Hematopoietic multipotent progenitor cell treated with erythropoietin and hydrocortisone succinate and interleukin-3 and kit ligand, for 6 days (in vitro differentiated cells): ENCODE measurements at regions not wholly inside any gene's neighbourhood (a gene's known extent, or its start where the extent isn't known, plus 50 kb on each side); places are given as distances from the start of the nearest gene placed in this dataset.

Experiments
- DNase-seq: peaks from one replicate; pipeline ENCODE4 v3.0.0-alpha.2; 2015

DNA sequence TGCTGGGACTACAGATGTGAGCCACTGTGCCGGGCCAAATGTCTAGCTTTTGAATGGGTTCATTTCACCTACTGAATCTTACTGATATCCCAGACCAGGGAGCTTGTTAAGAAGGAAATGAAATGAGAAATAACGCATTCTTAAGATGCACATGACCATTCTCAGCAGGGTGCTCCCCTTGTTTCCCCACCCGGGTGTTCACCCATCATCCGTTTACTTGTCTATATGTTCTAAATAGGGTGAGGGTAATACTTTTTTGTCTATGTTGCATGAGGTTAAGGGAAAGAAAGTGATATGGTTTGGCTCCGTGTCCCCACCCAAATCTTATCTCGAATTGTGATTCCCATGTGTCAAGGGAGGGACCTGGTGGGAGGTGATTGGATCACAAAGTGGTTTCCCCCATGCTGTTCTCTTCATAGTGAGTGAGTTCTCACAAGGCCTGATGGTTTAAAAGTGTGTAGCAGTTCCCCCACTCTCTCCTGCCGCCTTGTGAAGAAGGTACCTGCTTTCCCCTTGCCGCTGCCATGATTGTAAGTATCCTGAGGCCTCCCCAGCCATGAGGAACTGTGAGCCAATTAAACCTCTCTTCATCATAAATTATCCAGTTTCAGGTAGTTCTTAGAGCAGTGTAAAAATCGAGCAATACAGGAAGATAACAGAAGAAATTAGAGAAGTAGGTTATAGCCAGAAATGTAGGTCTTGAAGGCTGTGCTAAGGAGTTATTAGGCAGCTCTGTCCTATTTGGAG is 129.1 kb downstream of the DDX1 start:
- DNase-seq, result peak; percentile 34

DNA sequence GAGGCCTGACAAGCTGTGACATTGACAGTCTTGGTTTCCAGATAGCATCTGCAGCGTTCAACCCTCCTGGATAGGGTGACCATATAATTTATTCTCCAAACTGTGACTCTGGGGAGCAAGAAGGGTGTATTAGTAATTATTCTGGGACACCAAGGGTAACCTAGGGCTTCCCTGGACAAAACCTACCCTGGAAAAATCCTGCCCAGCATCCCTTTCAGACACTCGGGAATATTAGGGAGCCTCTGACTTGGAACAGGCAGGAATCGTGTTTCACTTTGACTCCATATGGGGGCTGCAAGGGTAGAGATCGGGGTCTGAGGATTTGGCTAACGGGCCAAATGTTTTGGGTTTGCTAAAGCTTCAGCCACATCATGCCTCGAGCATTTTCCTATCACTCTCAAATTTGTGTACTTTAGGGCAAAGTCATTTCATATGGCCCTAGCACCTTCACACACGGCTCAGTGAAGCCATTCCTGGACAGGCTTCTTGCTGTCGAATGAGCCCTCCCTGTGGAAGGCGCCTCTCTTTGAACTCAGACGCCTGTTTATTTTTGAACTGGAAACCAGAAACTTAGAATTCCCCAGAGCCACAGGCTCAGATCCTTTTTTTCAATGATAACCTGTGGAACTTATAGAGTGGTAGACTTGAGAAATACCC is 129.9 kb downstream of the DDX1 start:
- DNase-seq, result no peak

DNA sequence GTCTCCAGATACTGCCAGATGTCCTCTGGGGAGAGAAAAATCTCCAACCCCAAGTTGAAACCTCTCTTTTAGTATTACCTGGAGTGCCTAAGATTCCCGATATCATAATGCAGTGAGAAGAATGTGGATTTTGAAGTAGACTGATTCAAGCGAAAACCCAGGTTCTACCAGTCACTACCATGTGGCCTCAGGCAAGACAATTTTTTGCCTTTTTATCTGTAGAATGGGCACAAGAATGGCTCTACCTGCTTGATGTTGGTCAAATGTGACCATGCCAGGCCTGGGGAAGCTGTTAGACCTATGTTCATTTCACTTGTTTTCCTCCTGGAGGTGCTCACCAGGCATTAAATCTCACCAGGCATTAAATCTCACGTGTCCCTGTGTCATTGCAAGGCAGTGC is 131.3 kb downstream of the DDX1 start:
- DNase-seq, result no peak

DNA sequence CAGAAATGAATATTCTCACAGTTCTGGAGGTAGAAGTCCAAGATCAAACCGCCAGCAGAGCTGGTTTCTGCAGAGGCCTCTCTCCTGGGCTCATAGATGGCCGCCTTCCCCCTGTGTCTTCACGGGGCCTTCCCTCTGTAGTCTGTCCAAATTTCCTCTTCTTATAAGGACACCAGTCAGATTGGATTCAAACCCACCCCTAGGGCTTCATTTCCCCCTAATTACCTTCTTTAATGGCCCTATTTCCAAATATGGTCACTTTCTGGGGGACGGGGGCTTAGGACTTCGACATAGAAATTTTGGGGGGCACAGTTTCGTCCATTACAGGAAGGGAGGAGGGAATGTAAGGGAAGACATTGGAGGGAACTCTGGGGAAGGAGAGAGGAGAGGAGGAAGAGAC is 132.6 kb downstream of the DDX1 start:
- no peak for DNase-seq

DNA sequence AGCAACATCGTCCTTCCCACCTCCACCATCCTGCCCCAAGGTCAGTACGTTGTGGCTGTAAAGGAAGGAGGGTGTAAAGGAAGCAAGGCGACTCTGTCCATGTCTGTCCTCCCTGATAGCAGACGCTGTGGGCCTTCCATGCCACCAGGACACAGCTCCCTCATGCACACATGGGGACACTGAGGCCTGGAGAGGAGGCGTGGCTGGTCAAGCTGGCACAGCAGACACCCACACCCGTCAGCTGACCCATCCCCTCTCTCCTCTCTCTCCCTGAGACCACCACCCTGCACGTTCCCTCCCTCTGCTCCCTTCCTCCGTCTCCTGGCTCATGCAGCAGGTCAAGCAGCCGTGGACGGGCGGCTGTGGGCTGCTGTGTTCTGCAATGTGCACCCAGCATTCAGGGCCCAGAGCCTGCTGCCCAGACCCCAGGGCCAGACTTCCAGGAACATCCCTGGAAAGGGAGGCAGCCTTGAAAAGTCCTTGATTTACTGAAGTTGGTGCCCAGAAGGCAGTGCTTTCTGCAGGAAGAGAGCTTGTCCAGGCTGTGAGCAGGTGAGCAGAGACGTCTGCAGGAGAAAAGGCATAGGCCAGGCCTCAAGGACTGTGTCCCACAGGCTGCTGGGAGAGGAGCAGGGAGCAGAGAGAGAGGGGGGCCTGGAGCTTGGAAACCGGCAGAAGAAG is 133.6 kb downstream of the DDX1 start:
- no peak for DNase-seq

DNA sequence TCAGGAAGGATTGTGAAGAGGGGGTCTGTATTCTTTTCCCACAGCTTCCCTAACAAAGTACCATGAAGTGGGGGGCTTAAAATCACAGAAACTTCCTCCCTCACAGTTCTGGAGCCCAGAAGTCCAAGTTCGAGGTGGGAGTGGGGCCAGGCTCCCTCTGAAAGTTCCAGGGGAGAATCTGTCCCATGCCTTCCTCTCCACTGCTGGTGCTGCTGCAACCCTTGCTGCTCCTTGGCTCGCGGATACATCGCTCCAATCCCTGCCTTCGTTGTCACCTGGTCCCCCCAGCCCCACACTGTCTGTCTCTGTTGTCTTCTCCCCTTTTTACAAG is 134.1 kb downstream of the DDX1 start:
- DNase-seq, result no peak

DNA sequence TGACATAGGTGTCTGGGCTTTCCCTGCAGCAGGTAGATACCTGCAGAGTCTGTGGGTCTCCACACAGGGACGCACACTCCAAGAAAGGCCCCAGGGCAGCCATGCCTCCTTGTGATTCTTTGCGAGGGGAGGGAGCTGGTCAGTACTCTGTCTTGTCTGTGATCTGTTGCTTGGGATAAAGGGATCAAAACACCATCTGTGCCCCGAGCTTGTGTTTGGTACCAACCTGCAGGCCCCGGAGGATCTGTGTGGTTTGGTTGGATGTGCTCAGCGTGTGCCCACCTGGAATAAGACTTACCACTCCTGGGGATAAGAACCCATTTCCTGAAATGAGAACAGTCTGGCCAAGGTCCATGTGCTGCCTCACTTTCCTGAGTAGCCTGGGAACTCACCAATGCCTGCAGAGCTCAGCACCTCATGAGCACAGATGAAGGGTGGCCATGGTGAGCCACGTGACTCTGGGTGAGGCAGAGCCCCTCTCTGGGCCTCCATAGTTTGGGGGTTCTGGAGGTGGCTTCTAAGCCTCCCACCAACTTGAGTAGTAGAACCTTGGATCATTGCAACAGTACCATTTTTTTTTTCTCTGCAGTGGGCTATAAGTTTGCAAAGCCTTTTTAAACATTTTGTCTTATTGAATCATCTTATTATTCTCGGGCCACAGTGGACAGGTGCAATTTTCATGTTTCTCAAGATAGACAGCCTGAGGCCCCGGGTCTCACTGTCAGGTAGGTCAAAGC is 134.8 kb downstream of the DDX1 start:
- no peak for DNase-seq

DNA sequence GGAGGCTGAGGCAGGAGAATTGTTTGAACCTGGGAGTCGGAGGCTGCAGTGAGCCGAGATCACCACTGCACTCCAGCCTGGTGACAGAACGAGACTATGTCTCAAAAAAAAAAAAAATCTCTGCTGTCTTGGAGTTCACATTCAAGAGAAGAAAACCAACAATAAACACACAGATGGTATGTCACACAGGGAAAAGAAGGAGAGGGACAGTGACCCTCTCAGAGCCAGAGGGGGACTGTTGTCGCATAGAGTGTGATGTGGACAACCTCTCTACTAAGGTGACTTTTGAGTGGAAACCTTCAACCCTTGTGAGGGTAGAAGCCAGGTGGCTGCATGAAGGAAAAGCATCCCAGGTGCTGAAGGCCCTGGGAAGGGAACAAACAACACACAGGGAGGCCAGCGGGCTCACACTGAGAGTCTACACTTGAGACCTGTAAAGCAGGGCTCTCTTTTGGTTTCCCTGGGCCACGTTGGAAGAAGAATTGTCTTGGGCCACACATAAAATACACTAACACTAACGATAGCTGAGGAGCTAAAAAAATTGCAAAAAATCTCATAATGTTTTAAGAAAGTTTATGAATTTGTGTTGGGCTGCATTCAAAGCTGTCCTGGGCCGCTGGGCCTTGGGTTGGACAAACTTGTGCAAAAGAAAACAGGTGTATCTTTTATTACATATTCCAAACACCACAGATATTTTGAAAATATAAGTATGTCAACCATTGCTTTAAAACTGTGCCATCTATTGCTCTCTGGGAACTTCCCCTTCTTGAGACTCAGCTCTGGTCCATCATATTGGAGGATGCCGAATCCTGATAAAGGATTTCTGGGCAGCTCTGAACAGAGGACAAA is 136.0 kb downstream of the DDX1 start:
- no peak for DNase-seq

DNA sequence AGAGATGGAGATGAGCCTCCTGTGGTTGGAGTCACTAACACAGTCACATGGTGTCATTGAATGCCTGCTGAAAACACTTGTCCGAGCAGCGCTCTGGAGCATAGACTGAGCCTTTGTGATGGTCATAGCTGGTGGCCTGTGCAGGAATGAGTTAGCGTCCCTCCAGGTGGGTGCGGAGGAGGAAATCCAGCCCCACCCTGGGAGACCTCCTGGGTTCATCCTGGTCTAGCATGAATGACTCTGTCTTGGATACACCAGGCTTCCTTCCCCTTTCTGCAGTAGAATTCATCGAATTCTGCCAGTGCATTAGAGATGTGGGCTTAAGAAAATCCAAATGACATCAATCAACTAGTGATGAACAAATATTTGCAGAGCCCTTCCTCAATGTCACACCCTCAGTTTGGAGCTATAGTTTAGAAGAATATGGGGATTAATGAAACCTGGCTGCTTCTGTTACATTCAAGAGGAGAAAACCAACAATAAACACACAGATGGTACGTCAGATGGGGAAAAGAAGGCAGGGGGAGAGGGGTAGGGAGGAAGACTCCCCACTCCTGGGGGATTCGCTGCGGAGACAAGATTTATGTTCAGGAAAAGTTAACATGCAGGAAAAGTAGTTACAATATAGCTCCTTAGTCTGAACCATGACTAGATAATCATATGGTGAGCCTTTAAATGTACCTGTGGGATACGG is 136.7 kb downstream of the DDX1 start:
- no peak for DNase-seq

DNA sequence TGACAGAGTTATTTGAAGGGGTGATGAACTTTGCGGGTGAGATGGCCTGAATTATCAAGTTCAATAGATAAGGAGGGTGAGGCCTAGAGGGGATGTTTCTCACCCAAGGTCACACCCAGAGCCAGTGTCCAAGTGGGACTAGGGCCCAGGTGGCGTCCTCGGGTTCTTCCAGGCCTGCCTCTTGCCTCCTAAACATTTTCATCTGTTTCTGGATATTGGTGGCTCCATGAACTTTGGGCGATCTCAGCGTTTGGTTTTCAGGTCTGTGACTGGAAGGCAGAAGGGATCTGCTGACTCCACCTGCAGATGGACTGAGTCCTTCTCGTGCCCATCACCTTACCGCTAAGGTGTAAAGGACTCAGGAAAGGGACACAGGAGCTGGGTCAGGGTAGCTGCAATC is 137.3 kb downstream of the DDX1 start:
- no peak for DNase-seq

DNA sequence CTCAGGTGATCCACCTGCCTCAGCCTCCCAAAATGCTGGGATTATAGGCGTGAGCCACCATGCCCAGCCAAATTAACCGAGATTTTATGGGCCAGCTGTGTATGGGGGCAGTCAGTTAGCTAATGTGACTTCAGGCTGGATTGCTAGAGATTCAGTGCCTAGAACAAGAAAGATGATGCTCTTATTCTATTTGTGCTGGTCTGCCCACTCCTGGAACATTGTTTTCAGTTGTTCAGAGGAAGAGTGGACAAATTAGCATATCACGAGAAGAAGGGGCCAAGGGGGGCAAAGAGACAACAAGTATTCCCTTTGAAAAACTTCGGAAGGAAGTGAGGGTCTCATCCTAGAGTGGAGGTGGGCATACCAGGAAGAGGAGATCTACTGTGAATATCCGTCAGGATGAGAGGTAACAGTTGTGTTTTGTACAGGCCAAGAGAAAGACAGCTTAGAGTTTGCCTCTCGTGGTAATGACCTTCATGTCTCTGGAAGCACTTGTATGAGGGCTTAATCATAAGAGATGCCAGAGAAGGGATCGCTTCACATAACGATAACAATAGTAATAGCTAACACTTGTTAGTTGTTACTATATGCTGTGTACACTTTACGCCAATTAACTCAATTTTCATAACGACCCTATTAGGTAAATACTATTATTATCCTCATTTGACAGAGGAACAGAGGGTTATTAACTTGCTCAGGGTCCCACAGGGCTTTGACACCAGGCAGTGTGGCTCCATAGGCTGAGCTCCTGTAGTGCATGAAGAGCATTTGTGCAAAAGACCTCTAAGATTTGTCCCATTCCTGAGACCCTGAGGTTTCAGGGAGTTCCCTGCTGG is 138.3 kb downstream of the DDX1 start:
- no peak for DNase-seq

DNA sequence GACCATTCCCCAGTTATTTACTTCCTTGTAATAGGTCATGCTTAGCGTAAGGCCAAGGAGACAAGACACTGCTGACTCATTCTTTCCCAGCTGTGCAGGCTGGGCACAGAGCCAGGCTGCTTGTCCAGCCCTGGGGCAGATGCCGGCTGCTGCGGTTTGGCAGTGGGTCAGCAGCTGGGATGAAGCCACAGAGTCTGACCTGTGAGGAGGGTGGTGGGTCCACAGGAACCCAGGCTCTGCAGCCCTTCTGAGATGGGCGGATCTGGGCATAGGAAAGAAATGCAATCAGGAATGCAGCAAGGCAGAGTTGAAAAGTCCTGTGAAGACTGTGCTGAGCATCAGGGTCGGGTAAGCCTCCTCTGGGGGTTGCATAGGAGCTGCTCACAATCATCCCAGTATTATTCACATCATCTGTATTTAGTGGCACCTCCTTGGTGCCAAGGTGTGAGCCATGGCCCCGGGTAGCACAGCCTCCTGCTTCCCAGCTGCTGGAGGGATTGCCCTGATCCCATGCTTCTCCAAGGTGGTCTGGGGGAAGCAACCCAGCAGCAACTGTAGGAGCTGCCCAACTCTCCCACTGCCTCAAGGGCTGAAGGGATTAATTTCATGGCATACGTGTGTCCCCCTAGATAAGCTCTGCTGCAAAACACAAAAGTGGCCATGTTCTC is 139.0 kb downstream of the DDX1 start:
- peak; percentile 71 for DNase-seq

DNA sequence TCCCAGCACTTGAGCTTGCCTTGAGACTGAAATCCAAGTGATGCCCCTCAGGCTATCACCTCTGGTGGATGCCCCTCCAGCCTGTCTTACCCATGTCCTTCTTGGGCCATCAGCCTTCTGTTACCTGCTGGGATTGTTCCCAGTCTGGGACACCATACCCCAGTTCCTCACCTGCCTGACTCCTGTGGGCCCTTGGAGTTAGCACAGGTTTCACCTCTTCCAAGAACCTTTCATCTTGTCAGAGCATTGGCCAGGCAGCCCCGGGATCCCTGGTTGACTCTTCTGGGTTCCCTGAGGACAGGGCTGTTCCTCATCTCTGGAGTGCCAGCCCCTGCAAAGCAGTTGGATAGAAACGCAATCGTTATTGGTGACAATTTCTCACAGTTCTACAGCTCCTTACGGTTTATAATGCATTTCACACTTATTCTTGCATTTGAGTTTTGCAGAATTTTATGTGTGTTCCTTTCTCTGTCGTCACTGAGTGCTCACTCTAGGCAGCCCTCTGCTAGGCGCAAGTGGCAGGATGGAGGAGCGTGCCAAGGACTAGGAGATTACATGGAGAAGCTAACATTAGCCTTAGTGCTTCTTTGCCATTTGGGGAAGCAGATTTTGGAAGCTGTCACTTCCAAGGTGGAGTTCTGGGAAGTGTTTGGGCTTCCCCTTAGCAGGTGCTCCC is 139.7 kb downstream of the DDX1 start:
- no peak for DNase-seq

DNA sequence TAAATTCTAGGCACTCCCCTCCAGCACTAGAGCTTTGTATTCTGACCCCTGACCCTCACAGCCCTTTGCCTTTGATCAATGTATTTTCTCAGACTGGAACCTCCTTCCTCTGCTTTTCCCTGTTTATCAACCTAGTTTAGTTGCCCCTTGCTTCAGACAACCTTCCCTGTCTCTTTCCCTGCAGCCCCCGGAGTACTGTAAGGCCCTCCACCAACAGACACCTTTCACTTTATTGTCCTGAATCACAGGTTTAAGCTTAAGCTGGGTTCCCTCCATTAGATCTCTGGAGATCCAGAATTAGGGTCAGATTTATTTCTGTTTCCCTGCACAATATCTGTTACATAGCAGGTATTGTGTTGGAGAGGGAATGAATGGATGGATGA is 140.2 kb downstream of the DDX1 start:
- no peak for DNase-seq

DNA sequence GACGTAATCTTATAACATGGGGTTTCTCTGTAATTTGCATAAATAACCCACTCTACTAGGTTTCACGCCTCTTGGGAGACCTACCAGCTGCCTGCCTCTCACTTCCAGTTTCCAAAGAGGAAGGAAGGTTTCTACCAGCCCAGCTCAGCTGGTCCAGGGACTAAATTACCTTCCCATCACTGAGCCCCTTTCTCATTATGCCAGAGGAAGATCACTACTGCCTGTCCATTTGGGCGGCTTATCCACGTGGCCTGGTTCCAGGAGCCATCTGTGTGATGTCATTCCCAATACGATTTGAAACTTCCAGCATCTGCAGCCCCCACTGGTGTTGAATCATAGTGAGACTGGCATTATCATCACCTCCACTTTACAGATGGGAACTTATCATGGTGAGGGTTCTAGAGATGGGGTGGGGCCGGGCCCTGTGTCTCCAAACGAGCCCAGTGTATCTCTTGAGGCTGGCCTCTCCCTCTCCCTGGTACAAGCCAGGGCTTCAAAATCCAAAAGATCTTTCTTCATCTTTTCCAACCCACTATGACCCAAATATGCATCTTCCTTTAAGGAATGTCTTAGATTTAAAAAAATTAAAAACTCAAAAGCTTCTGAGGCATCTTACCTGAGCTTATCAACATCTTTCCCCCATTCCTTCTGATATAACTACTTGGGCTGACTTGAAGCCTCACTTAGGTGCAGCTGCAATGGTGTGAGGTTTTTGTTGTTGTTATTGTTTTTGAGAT is 140.8 kb downstream of the DDX1 start:
- DNase-seq, result no peak

DNA sequence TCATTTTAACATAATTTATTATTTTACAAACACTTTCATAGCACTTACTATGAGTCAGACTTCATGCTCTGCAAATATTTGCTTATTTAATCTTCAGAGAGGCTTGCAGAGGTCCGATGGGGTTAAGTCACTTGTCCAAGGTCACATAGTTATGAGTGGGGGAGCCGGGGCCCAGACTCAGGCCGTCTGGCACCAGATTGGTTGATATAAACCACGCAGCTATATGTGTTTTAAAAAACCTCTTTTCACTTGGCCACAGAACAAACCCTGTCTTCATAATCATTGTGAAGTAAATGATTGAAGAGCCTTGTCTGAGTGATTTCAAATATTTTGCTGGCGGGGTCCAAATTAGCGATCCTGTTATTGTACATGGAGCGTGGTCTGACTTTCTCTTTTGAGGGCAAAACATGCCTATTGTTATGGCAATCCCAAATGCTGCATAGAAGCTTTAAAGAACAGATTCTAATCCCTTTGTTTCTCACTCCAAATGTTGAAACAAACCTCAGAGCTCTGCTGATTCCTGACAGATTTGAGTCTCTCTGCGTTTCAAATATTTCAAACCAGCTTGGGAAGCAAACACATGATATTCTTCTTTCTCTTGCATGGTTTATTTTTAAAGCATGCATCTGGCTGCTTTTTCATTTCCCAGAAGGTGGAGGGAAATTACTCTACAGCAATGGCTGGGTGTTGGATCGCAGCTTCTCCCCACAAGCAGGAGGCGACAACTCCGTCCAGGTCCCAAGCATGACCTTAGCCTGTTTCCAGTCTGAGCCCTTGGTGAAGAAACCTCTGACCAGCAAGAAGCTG is 142.4 kb downstream of the DDX1 start:
- no peak for DNase-seq

DNA sequence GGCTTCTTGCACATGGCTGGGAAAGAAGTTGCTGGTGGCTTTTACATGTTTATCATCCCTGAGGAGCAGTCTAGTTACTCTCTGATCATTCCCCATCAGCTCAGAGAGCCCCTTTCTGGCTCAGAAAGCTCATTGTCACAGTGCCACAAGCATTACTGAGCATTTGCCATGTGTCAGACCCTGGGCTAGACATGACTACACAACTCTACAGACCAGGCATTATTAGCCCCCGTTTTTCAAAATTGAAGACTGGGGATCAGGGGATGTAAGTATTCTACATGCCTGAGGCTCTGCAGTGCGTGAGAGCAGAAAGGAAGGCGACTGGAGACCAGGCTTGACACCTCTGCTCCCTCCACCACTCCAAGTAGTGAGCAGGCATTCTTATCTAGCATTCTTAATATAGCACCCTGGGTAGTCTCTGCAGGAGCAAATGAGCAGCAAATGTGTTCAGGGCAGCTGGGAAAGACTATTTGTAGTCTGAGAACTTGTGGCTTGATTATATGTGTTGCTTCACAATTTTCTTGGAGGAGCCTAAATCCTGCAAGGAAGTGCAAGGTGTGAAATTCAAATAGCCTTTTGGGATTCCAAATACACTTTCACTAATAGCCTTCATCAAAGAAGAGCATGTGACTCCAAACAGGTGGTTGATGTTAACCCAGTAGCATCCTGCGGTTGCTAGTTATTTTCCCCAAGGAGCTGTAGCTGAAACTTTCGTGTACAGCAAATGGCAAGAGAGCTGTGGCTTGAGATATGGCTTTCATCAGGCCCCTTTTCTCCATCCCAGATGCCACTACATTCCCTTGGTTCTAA is 143.2 kb downstream of the DDX1 start:
- DNase-seq, result no peak
